H1 (cell line): ENCODE measurements at regions not wholly inside any gene's neighbourhood (a gene's known extent, or its start where the extent isn't known, plus 50 kb on each side); places are given as distances from the start of the nearest gene placed in this dataset.

Experiments used
- CTCF ChIA-PET: fragments of 300-600 bp; sonication (Branson Sonifier 250); formaldehyde crosslinking; loops from one replicate; lab custom pipeline; 2021; ENCODE audit not compliant: partially characterized antibody; lab: Charles Lee
- POLR2A ChIA-PET: fragments of 300-600 bp; sonication (Branson Sonifier 250); formaldehyde crosslinking; loops from one replicate; lab custom pipeline; 2021; ENCODE audit warnings: inconsistent platforms; ENCODE audit not compliant: partially characterized antibody; lab: Charles Lee
- DNase-seq, 2 experiments: peaks; one replicate each; pipeline versions ENCODE4 v3.0.0 to v3.0.0-alpha.2; 2010 to 2022; ENCODE audit warnings: low spot score in 2 of 2, low read depth in 1 of 2, mixed read lengths in 1 of 2
- FAIRE-seq: peaks from 2 replicates; lab custom pipeline; 2011; peaks lifted over from hg19 to GRCh38; lab: Jason Lieb, UNC
- H2AFZ ChIP-seq: 2 replicates; pipeline ENCODE4 v1.8.1; 2012; ENCODE audit warnings: low read length, inconsistent platforms
- H2AK5ac ChIP-seq: 2 replicates; pipeline ENCODE4 v1.6.1; 2013; ENCODE audit warnings: low read depth, low read length
- H2BK120ac ChIP-seq: replicated peaks from 2 replicates; pipeline ENCODE3; 2013; ENCODE audit warnings: low read depth, low read length, inconsistent platforms
- H2BK12ac ChIP-seq: 2 replicates; pipeline ENCODE4 v1.6.1; 2013; ENCODE audit warnings: low read depth, low read length
- H2BK15ac ChIP-seq: 2 replicates; pipeline ENCODE4 v1.6.1; 2013; ENCODE audit warnings: low read length
- H2BK20ac ChIP-seq: 2 replicates; pipeline ENCODE4 v1.6.1; 2013; ENCODE audit warnings: low read length
- H2BK5ac ChIP-seq: 2 replicates; pipeline ENCODE4 v1.6.1; 2013; ENCODE audit warnings: low read depth, low read length
- H3K14ac ChIP-seq: 2 replicates; pipeline ENCODE4 v1.6.1; 2013; ENCODE audit warnings: inconsistent platforms; ENCODE audit not compliant: insufficient read length
- H3K18ac ChIP-seq: 2 replicates; pipeline ENCODE4 v1.6.1; 2013; ENCODE audit warnings: low read length; ENCODE audit errors: extremely low read depth
- H3K23ac ChIP-seq: 2 replicates; pipeline ENCODE4 v1.6.1; 2013; ENCODE audit warnings: inconsistent platforms; ENCODE audit not compliant: insufficient read length
- H3K23me2 ChIP-seq: 2 replicates; pipeline ENCODE4 v1.6.1; 2013; ENCODE audit warnings: low read depth, low read length
- H3K27ac ChIP-seq: 2 replicates; pipeline ENCODE4 v1.6.1; 2011; ENCODE audit warnings: low read depth, low read length, inconsistent platforms
- H3K27me3 ChIP-seq, 4 experiments: replicated peaks in 1 of 4; 1 replicate in 1 of 4; 2 replicates in 3 of 4; pipeline versions ENCODE4 v1.6.1 to v1.8.1; 2011 to 2013; ENCODE audit warnings: low read length in 3 of 4, mild to moderate bottlenecking in 3 of 4, inconsistent platforms in 2 of 4, mixed read lengths in 2 of 4, moderate library complexity in 1 of 4; ENCODE audit not compliant: control insufficient read depth in 3 of 4, insufficient read depth in 3 of 4; ENCODE audit errors: extremely low read depth in 1 of 4
- H3K36me3 ChIP-seq, 4 experiments: 2 replicates each; pipeline versions ENCODE4 v1.6.1 to v1.8.1; 2011 to 2013; ENCODE audit warnings: mild to moderate bottlenecking in 4 of 4, low read length in 3 of 4, moderate library complexity in 2 of 4, control low read depth in 1 of 4, inconsistent platforms in 1 of 4; ENCODE audit not compliant: insufficient read depth in 4 of 4, control insufficient read depth in 2 of 4
- H3K4ac ChIP-seq: replicated peaks from 2 replicates; pipeline ENCODE3; 2013; ENCODE audit warnings: low read length, low read depth, mixed read lengths, inconsistent platforms; ENCODE audit not compliant: insufficient read length
- H3K4me1 ChIP-seq, 4 experiments: replicated peaks in 1 of 4; 1 replicate in 1 of 4; 2 replicates in 3 of 4; pipeline versions ENCODE4 v1.6.1 to v1.8.1; 2011 to 2013; ENCODE audit warnings: low read length in 3 of 4, inconsistent platforms in 2 of 4, mixed read lengths in 1 of 4; ENCODE audit not compliant: insufficient read depth in 4 of 4, control insufficient read depth in 3 of 4
- H3K4me2 ChIP-seq, 2 experiments: 2 replicates each; pipeline versions ENCODE4 v1.6.1 to v1.8.1; 2011 to 2013; ENCODE audit warnings: low read depth in 2 of 2, low read length in 2 of 2, control low read depth in 1 of 2, inconsistent platforms in 1 of 2, mild to moderate bottlenecking in 1 of 2; ENCODE audit not compliant: insufficient read depth in 1 of 2
- H3K4me3 ChIP-seq, 4 experiments: fragments of 200-600, 300-600 bp in 1 of 4; sonication (generic), shearing (Covaris generic), sonication (Bioruptor Twin) in 1 of 4; 2 replicates each; pipeline versions ENCODE4 v1.5.1 to v1.8.1; 2011 to 2016; ENCODE audit warnings: low read length in 4 of 4, low read depth in 3 of 4, control low read depth in 2 of 4, inconsistent platforms in 2 of 4, mild to moderate bottlenecking in 2 of 4, mixed read lengths in 1 of 4, moderate library complexity in 1 of 4; ENCODE audit not compliant: insufficient read depth in 2 of 4; ENCODE audit errors: extremely low read depth in 1 of 4
- H3K56ac ChIP-seq: replicated peaks from 2 replicates; pipeline ENCODE3; 2013; ENCODE audit warnings: low read depth, mild to moderate bottlenecking, mixed read lengths, low read length, inconsistent platforms; ENCODE audit not compliant: insufficient read length
- H3K79me1 ChIP-seq: 2 replicates; pipeline ENCODE4 v1.6.1; 2013; ENCODE audit warnings: low read depth, low read length, control low read depth
- H3K79me2 ChIP-seq, 2 experiments: 2 replicates each; pipeline versions ENCODE4 v1.6.1 to v1.8.1; 2012 to 2013; ENCODE audit warnings: low read length in 2 of 2, mild to moderate bottlenecking in 2 of 2, inconsistent platforms in 1 of 2; ENCODE audit not compliant: insufficient read depth in 2 of 2, control insufficient read depth in 1 of 2
- H3K9ac ChIP-seq, 4 experiments: replicated peaks in 1 of 4; 1 replicate in 1 of 4; 2 replicates in 3 of 4; pipeline versions ENCODE4 v1.6.1 to v1.8.1; 2011 to 2013; ENCODE audit warnings: low read depth in 3 of 4, low read length in 3 of 4, control low read depth in 2 of 4, mild to moderate bottlenecking in 2 of 4, moderate library complexity in 2 of 4, inconsistent platforms in 1 of 4; ENCODE audit errors: extremely low read depth in 1 of 4
- H3K9me3 ChIP-seq, 2 experiments: 2 replicates each; pipeline versions ENCODE4 v1.6.1 to v1.8.1; 2012 to 2013; ENCODE audit warnings: mild to moderate bottlenecking in 2 of 2, moderate library complexity in 2 of 2, control low read depth in 1 of 2, inconsistent platforms in 1 of 2, low read depth in 1 of 2, low read length in 1 of 2, mixed read lengths in 1 of 2; ENCODE audit not compliant: insufficient read depth in 2 of 2
- H4K20me1 ChIP-seq, 2 experiments: replicated peaks in 1 of 2; 2 replicates each; pipeline versions ENCODE3 to v1.8.1; 2011 to 2013; ENCODE audit warnings: inconsistent platforms in 2 of 2, low read length in 2 of 2, mild to moderate bottlenecking in 1 of 2; ENCODE audit not compliant: insufficient read depth in 2 of 2, control insufficient read depth in 1 of 2
- H4K5ac ChIP-seq: 2 replicates; pipeline ENCODE4 v1.6.1; 2013; ENCODE audit warnings: low read length, low read depth, mixed read lengths, inconsistent platforms; ENCODE audit not compliant: insufficient read length
- H4K8ac ChIP-seq: 2 replicates; pipeline ENCODE4 v1.8.0; 2013; ENCODE audit warnings: mild to moderate bottlenecking, moderate library complexity, low read length, inconsistent platforms; ENCODE audit not compliant: insufficient read depth; ENCODE audit errors: extremely low read depth
- H4K91ac ChIP-seq: replicated peaks from 2 replicates; pipeline ENCODE3; 2013; ENCODE audit warnings: low read length, mixed read lengths, inconsistent platforms; ENCODE audit not compliant: insufficient read length
- BCL11A ChIP-seq, 2 experiments: IDR thresholded peaks; one replicate each; pipeline ENCODE4 v1.6.1; 2011; ENCODE audit warnings: low read depth in 2 of 2, low read length in 2 of 2, mild to moderate bottlenecking in 2 of 2
- JUN ChIP-seq: IDR thresholded peaks from 2 replicates; pipeline ENCODE4 v1.6.1; 2011; ENCODE audit warnings: low read depth, mild to moderate bottlenecking, improper control_type of control experiment, low read length
- JUND ChIP-seq: IDR thresholded peaks from 2 replicates; pipeline ENCODE4 v1.6.1; 2011; ENCODE audit warnings: mild to moderate bottlenecking, improper control_type of control experiment, low read length
- KDM1A ChIP-seq: fragments of 200-600, 300-600 bp; sonication (generic); IDR thresholded peaks from 2 replicates; pipeline ENCODE4 v1.7.1; 2016; ENCODE audit warnings: mild to moderate bottlenecking, low read length, borderline replicate concordance
- KDM5A ChIP-seq: fragments of 200-600 bp; IDR thresholded peaks from 2 replicates; pipeline ENCODE4 v1.7.1; 2012; ENCODE audit warnings: mild to moderate bottlenecking, low read length, inconsistent platforms, mixed read lengths
- SAP30 ChIP-seq: fragments of 300-600 bp; sonication (generic); IDR thresholded peaks from 2 replicates; pipeline ENCODE4 v1.7.1; 2012; ENCODE audit warnings: low read length, moderate library complexity, mild to moderate bottlenecking, inconsistent platforms; ENCODE audit not compliant: insufficient read depth, insufficient replicate concordance
- SIRT6 ChIP-seq: IDR thresholded peaks from one replicate; pipeline ENCODE4 v1.7.1; 2012; ENCODE audit warnings: low read length, inconsistent platforms
- SP1 ChIP-seq: IDR thresholded peaks from 2 replicates; pipeline ENCODE4 v1.6.1; 2011; ENCODE audit warnings: low read depth, low read length
- SP2 ChIP-seq: IDR thresholded peaks from 2 replicates; pipeline ENCODE4 v1.6.1; 2012; ENCODE audit warnings: mild to moderate bottlenecking, low read length, inconsistent platforms
- TAF1 ChIP-seq: IDR thresholded peaks from 2 replicates; pipeline ENCODE4 v1.6.1; 2011; ENCODE audit warnings: mild to moderate bottlenecking, low read depth, low read length
- TEAD4 ChIP-seq: IDR thresholded peaks from 2 replicates; pipeline ENCODE4 v1.6.1; 2012; ENCODE audit warnings: low read depth, low read length, inconsistent platforms, mixed read lengths
- ZNF274 ChIP-seq: IDR thresholded peaks from 2 replicates; pipeline ENCODE4 v1.7.0; 2012; ENCODE audit warnings: low read length, borderline replicate concordance; ENCODE audit errors: extremely low read depth
- WGBS, 2 experiments: shearing (Covaris generic) in 1 of 2; methylation state at CpG; one replicate each; pipeline versions ENCODE4 v1.1.6 to v1.1.7; 2013 to 2015; ENCODE audit warnings: low lambda C conversion rate in 2 of 2, mixed read lengths in 2 of 2, inconsistent platforms in 1 of 2, low coverage in 1 of 2, missing lambda C conversion rate in 1 of 2; ENCODE audit not compliant: insufficient replicate concordance in 2 of 2, insufficient coverage in 1 of 2, insufficient read length in 1 of 2; ENCODE audit errors: extremely low coverage in 1 of 2, missing lambda C conversion rate in 1 of 2; 5-methylcytosine and 5-hydroxymethylcytosine counted together
- TF ChIP-seq, protein P1 (sequence below), 3 experiments: IDR thresholded peaks; 1 replicate in 2 of 3; 2 replicates in 1 of 3; pipeline versions ENCODE4 v1.5.1 to v1.6.1; 2011; ENCODE audit warnings: low read length in 3 of 3, mild to moderate bottlenecking in 3 of 3, inconsistent platforms in 2 of 3, low read depth in 1 of 3, moderate library complexity in 1 of 3; ENCODE audit not compliant: insufficient read depth in 1 of 3; ENCODE audit errors: control extremely low read depth in 1 of 3

DNA sequence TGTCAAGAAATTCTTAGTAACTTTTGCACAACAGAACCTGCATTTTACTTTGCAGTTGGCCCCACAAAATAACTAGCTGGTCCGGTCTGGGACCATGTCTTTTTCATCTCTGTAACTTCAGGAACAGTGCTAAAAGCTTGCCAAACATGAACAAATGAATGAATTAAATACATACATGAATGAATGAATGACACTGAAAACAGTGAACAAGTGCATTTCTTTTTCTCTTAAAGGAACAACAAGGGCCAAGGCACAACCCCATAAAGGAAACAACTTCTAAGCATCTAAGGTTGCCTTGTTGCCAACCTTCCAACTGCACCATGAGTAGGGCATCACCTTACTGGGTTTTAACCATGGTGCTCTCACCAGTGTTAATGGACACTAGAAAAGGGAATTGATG lies 534.4 kb upstream of the PKN2 start:
- Histone ChIP-seq H3K9me3 (no peaks in the 10 kb centered on the region), H3K14ac (no peak overlapping the region), H3K56ac (no peak overlapping the region), H2BK12ac (no peak overlapping the region), H2BK120ac (no peak overlapping the region), H3K23me2 (no peaks in the 10 kb centered on the region), H4K5ac (no peak overlapping the region), H2BK5ac (no peak overlapping the region), H4K8ac (no peak overlapping the region), H3K27ac (no peak overlapping the region), H3K79me1 (no peaks in the 10 kb centered on the region), H3K4ac (no peak overlapping the region), H4K91ac (no peak overlapping the region), H3K4me1 (no peaks in the 10 kb centered on the region), H3K18ac (no peak overlapping the region), H3K9ac (no peak overlapping the region), H4K20me1 (no peaks in the 10 kb centered on the region), H3K4me3 (no peak overlapping the region), H3K23ac (no peak overlapping the region), H2AK5ac (no peak overlapping the region), H3K79me2 (no peaks in the 10 kb centered on the region), H2BK15ac (no peak overlapping the region), H3K4me2 (no peak overlapping the region), H3K27me3 (no peaks in the 10 kb centered on the region), H3K36me3 (no peaks in the 10 kb centered on the region), H2BK20ac (no peak overlapping the region), H2AFZ (no peak overlapping the region)
- no peak for TF ChIP-seq JUN
- TF ChIP-seq ZNF274, result no peak
- TF ChIP-seq KDM5A, result no peak
- no peak for TF ChIP-seq TAF1
- TF ChIP-seq JUND, result no peak
- no peak for TF ChIP-seq BCL11A (IDR thresholded peaks at IDR 0.05; ENCODE audit: low read depth in 2 of 2, low read length in 2 of 2)
- no peak for TF ChIP-seq TEAD4
- TF ChIP-seq SIRT6, result no peak
- no peak for TF ChIP-seq SAP30
- no peak for TF ChIP-seq KDM1A
- no peak for TF ChIP-seq SP2
- TF ChIP-seq SP1, result no peak
- TF ChIP-seq, protein P1, sequence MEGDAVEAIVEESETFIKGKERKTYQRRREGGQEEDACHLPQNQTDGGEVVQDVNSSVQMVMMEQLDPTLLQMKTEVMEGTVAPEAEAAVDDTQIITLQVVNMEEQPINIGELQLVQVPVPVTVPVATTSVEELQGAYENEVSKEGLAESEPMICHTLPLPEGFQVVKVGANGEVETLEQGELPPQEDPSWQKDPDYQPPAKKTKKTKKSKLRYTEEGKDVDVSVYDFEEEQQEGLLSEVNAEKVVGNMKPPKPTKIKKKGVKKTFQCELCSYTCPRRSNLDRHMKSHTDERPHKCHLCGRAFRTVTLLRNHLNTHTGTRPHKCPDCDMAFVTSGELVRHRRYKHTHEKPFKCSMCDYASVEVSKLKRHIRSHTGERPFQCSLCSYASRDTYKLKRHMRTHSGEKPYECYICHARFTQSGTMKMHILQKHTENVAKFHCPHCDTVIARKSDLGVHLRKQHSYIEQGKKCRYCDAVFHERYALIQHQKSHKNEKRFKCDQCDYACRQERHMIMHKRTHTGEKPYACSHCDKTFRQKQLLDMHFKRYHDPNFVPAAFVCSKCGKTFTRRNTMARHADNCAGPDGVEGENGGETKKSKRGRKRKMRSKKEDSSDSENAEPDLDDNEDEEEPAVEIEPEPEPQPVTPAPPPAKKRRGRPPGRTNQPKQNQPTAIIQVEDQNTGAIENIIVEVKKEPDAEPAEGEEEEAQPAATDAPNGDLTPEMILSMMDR (IDR thresholded peaks at IDR 0.05; ENCODE audit: control extremely low read depth in 1 of 3, insufficient read depth in 1 of 3, low read depth in 1 of 3, low read length in 3 of 3), result no peak
- ChIA-PET POLR2A (no interaction called here), CTCF (interaction anchor here (1.2 to 2.5 kb wide), 3 partner anchors 27 to 31 kb away, joined by 3 to 9 read pairs (median 3); no protein-coding TSS in a partner anchor)
- DNase-seq (no peak), FAIRE-seq (no peak)
- WGBS, 2 experiments, result 100% methylated on average over 1 of the region's 1 CpG; no CpG with 5 or more reads in 1 of the 2 experiments
